ENCODE measurements at regions not wholly inside any gene's neighbourhood (a gene's known extent, or its start where the extent isn't known, plus 50 kb on each side); places are given as distances from the start of the nearest gene placed in this dataset.
"Not testable (repeated sequence)": the region's sequence is repeated elsewhere in the genome, so short reads cannot be mapped to it uniquely, and the experiment has no call there.

DNA sequence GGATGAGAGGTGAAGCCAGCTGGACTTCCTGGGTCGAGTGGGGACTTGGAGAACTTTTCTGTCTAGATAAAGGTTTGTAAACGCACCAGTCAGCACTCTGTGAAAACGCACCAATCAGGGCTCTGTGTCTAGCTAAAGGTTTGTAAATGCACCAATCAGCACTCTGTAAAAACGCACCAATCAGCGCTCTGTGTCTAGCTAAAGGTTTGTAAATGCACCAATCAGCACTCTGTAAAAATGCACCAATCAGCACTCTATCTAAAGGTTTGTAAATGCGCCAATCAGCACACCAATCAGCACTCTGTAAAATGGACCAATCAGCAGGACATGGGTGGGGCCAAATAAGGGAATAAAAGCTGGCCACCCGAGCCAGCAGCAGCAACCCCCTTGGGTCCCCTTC lies 116.4 kb upstream of the CRY1 start:
- TF ChIP-seq, protein P1, sequence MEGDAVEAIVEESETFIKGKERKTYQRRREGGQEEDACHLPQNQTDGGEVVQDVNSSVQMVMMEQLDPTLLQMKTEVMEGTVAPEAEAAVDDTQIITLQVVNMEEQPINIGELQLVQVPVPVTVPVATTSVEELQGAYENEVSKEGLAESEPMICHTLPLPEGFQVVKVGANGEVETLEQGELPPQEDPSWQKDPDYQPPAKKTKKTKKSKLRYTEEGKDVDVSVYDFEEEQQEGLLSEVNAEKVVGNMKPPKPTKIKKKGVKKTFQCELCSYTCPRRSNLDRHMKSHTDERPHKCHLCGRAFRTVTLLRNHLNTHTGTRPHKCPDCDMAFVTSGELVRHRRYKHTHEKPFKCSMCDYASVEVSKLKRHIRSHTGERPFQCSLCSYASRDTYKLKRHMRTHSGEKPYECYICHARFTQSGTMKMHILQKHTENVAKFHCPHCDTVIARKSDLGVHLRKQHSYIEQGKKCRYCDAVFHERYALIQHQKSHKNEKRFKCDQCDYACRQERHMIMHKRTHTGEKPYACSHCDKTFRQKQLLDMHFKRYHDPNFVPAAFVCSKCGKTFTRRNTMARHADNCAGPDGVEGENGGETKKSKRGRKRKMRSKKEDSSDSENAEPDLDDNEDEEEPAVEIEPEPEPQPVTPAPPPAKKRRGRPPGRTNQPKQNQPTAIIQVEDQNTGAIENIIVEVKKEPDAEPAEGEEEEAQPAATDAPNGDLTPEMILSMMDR (conservative IDR thresholded peaks at IDR 0.05), result not testable (repeated sequence)
- not testable (repeated sequence) for TF ChIP-seq ZFX (IDR thresholded peaks at IDR 0.05)
